Right kidney (tissue), 1 donor: ENCODE measurements at regions not wholly inside any gene's neighbourhood (a gene's known extent, or its start where the extent isn't known, plus 50 kb on each side); places are given as distances from the start of the nearest gene placed in this dataset.
"Not testable (repeated sequence)": the region's sequence is repeated elsewhere in the genome, so short reads cannot be mapped to it uniquely, and the experiment has no call there.

Experiments
- DNase-seq: peaks from one replicate; pipeline ENCODE4 v3.0.0-alpha.2; 2016

DNA sequence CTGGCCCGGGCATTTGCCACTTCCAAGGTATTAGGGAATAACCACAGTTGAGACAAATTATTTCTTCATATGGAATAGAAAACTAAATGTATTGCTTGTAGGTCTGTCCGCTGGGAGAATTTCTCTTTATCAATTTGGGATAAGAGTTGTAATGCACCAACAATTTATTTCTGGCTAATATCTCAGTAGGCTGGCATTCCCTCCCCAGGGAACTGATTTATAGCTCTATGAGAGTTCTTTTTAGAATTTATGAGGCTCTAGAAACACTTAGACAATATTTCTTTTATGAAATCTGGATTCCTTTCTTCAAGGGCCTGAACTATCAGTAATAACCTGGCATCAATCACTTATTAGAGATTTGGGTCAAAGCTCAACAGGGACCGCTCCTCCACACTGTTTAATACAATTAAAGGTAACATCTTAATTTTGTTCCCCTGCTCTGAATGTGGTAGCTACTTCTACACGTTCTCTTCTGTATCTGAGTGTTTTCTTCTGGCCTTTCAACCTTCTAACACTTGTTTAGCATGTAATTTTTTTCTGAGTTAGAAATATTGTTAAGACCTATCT is 857.4 kb upstream of the PRR20A start:
- no peak for DNase-seq

DNA sequence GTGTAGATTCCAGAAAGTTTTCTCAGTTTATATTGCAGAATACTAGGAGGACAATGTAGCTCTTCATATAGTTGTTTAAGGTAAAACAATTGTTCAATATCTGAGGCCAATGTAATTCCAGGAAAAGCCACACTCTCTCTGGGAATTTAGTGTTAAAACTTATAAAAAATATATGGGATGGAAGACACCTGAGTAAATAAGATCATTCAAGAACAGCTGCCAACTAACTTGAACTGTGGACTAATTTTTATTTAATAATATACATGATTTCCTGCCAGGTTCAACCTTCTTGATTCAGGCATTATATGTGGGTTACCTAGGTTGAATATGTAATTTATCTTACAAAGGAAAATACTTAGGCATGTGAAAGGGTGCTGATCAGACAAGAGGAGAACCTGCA is 841.1 kb upstream of the PRR20A start:
- DNase-seq, result no peak

- no peak for DNase-seq
These were observed 826.0 kb upstream of the PRR20A start for GRCh38 chr13:56314765-56315164.

- DNase-seq, result no peak
These were observed 822.9 kb upstream of the PRR20A start for GRCh38 chr13:56317841-56318240.

DNA sequence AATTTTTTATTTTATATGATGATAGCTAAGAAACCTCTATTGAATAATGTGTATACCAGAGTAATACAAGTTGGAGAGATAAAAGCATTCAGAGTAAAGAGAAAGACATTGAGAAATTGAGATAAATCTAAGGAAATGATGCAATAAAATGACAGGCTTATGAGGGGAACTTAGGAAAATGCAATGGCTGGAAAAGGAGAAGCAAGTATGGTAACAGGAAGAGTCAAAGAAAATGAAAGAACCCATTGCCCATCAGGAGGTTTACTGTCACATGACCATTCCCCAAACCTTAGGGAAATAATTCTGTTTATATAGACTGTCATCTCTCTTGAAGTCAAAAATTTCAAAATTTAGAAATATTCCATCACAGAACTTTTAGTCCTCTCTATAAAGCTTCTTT is 808.0 kb upstream of the PRR20A start:
- no peak for DNase-seq

DNA sequence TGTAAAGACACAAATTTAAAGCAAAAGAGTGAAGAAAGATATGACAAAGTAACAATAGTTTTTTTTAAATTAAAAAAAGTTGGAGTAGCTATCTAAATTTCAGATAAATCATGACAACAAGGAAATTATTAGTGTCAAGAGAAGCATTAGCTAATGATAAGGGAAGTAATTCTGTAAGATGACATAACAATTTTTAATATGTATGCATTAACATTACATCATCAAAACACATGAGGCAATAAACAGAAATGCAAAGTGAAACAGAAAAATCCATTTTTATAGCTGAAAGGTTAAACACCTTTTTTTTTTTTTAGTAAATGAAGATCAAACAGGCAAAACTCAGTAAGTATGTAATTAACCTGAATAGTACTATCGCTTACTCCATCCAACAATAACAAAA is 804.9 kb upstream of the PRR20A start:
- DNase-seq, result no peak

DNA sequence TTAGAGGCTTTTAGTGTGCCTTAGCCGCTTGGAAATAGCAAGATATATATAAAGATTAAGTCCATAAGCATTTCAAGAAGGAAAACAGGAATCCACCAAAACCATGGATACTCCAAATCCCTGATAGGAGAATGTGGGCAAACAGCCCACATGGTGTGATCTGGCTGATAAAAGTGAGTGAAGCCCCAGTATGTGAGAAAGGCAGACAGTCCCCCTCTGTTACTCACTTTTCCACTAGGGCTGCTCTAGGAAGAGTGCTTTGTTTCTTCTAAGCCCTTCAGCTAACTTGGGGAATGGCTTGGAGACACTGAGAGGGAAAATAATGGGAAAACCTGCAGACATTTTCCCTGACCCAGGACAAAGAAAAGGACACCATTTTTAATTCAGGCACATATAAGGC is 802.3 kb upstream of the PRR20A start:
- DNase-seq, result no peak

GRCh38 chr13:56347014-56347413 is 793.7 kb upstream of the PRR20A start:
- DNase-seq, result no peak

DNA sequence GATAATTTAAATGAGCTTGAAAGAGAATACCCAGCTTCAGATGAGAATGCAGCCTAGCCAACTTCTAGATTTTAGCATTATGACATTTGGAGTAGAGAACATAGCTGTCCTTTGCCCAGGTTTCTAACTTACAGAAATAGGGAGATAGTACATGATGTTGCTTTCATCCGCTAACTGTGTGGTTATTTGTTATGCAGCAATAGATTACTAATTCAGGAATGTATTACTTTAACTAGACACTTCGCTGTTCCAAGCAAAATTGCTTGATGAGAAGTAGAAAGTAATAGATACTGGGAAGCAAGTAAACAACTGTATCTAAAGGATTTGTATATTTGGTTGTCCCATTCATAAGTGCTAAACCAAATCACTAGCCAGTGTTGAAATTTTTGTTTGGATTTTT is 790.9 kb upstream of the PRR20A start:
- no peak for DNase-seq

DNA sequence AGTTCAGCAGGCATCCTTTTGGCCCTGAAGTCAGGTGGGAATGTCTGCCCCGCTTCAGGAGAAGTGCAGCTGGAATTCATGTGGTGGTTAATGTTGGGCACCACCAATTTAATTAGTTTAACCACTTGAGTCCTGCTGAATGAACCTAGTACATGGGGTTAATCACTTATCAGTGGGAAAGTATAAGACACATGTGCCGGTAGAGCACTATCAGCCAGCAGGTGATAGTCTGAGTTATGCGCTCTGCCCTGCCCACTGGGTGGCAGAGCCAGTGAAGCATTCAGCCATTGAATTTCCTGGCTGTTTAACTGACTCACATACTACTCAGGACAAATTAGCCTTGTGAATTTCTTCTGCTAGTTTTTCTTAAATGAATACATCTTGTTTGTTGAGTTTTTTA is 789.7 kb upstream of the PRR20A start:
- no peak for DNase-seq

GRCh38 chr13:56352361-56352760 is 788.4 kb upstream of the PRR20A start:
- DNase-seq, result no peak

DNA sequence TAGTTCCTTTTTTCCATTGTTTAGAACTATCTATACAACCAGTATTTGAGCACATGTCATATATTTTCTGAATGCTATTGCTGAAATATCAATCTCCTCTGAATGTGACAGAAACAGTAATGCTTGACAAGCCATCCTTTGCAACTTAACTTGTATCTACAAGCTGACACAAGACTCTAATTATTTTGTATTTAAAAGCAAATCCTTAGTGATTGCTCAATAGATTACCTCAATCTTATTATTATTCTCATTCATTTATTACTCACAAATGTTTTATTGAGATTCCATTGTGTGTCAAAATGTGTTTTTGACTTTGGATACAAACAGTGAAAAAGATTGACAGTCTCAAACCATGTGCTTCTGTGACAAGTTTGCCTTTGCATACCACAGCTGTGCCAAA is 787.8 kb upstream of the PRR20A start:
- DNase-seq, result no peak

DNA sequence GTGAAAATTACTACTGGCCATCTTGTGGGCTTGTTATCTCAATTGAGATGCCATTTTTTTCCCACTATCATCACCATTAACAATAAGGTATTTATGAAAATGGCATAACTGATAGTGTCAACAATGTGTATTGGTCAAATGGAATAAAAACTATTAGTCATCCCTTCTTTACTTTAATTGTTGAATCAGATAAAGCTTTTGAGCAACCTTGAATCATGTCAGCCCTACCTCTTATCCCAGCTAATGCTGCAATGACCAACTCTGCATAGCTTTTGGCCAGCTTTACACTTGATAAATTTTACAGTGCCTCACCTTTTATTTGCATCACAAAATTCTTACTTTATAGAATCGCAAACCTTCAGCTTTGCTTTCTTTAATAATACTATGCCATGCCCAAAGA is 784.0 kb upstream of the PRR20A start:
- DNase-seq, result no peak

DNA sequence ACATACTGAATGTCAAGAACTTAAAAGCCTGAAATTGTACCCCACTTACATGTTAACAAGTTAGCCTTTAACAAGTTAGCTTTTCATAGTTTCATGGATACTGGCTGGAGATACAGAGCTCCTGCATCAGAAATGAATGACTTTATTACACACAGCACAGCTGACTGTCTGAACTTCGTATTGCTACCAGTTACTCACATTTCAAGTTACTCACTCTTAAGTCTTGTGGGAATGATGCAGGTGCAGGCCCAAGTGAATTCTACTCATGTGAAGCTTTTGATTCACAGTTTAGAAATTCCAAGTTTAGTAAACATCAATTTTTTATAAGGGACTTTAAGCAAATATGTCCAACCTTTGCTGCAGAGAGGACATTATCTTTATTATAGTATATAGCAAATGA is 762.2 kb upstream of the PRR20A start:
- no peak for DNase-seq

GRCh38 chr13:56393549-56393948 is 747.2 kb upstream of the PRR20A start:
- no peak for DNase-seq

DNA sequence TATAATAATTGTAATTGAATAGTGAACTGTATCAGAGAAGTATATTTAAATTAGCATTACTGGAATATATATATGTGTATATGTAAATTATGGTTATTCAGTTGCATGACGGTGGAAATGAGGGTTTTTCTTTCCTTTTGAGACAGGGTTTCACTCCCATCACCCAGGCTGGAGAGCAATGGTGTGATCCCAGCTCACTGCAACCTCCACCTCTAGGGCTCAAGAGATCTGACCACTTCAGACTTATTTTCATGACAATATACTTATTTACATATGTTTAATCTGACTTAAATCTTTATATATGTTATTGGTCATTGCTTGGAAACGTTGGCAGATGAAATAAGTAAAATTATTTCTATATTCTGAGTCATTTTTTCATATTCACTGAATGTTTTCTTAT is 744.4 kb upstream of the PRR20A start:
- DNase-seq, result no peak

DNA sequence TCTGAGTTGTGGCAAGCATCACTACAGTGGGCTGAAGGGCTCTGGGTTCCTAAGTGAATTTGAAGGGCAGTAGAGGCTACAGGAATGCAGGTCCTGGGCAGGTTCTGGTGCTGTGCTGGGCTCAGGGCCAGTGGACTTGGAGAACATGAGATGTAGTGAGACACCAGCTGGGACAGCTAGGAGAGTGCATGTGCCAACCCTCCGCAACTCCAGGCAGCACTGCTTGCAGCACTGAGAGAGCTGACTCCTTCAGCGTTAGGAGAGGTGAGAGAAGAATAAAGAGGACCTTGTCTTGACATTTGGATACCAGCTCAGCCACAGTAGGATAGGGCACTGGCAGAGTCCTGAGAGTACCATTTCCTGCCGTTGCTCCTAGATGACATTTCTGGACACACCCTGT is 739.9 kb upstream of the PRR20A start:
- no peak for DNase-seq

DNA sequence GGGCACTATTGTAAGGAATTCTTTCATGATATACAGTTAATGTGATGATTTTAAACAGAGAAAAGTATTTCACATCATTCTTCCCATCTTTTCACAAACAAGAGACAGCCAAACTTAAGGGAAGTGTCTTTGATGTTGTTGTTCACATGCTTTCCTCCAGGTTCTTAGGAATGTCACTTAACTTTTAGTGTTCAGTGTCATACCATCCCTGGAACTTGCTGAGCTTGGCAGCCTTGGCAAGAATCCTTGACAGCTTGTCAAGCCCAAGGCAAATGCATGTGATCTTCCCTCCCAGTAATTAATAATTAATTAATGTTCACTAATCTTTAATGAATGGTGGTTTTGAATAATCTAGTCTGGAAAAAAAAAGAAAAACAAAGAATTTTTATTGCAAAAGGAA is 727.9 kb upstream of the PRR20A start:
- DNase-seq, result no peak

DNA sequence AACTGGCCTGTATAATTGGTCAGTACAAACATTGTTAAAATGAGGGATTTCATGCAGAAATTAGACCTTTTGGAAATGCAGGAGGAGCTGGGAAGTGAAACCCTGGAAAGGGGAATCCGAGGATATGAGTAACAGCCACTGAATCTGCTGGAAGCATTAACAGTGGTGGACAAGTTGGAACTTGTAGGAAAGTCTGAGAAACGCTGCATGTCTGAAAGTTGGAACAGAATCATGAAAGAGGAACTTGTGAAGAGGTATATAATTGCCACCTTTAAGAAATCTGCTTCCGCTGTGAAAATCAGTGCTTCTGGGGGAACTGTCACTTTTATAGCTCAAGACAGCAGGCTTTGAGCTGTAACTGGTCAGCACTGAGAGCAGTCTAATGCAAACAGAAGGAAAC is 716.5 kb upstream of the PRR20A start:
- no peak for DNase-seq

- DNase-seq, result no peak
These were observed 683.1 kb upstream of the PRR20A start for GRCh38 chr13:56457535-56458190.

GRCh38 chr13:56459286-56459685 is 681.4 kb upstream of the PRR20A start:
- no peak for DNase-seq

DNA sequence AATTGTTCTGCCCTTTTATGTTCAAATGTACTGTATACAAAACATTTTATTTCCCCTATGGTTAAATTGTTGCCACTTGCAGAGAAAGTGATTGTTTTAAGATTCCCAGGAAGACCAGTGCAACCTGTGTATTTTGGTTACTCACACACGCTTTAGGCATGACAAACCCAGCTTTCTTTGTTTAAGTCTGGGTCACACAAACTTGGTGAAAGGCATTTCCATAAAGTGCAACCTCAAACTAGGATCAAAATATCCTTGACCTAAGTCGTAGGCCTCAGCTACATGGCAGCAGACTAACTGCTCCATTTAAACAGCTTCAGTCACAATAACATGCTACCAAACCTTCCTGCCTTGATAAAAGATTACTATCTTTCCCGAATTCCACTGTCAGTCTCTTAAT is 639.0 kb upstream of the PRR20A start:
- no peak for DNase-seq

- DNase-seq, result no peak
These were observed 629.9 kb upstream of the PRR20A start for GRCh38 chr13:56510836-56511235.

DNA sequence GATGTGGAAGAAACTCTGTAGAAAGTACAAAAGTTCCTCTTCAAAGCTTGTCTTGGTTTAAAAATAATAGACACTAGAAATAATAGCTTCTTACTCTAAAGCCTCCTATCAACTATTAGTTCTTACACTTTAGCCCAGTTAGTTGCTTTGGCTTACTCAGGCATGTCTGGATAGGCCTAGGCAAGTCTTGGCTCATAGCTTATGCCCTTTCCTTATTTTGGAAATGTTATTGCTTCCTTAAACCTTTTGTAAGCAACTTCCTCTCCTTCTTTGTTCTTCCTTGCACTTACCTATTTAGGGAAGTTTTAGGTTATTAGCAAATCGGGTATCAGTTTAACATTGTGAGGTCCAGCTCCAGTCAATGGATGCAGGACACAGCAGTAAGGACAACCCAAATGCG is 628.4 kb upstream of the PRR20A start:
- DNase-seq, result not testable (repeated sequence)

DNA sequence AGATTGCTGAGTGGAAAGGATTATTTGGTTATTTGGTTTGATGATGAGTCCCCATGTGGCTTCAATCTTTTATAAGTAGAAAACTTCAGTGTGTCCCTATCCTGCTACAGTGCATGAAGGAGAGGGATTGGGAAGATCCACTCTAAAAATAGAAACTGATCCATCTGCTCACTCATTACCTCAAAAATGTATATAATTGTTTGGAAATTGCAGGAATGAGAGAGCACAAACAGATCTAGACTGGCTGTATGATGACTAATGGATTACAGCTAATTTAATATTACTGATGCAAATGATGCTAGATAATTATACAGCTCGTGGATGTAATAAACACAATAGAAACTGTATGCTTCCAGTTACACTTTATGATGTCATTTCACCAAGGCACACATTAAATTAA is 625.3 kb upstream of the PRR20A start:
- DNase-seq, result no peak
